Suprapubic skin (tissue), 3 donors: ENCODE measurements at regions not wholly inside any gene's neighbourhood (a gene's known extent, or its start where the extent isn't known, plus 50 kb on each side); places are given as distances from the start of the nearest gene placed in this dataset.

ENCODE experiments used
- CTCF ChIP-seq, 2 donors: fragments of 200-600 bp in 1 of 2; fragments of 450-650 bp in 1 of 2; sonication (generic) in 1 of 2; IDR thresholded peaks; one replicate each; pipeline ENCODE4 v1.5.1; 2016 to 2019; ENCODE audit warnings: antibody characterized with exemption in 2 of 2, mild to moderate bottlenecking in 1 of 2, moderate library complexity in 1 of 2
- EP300 ChIP-seq: sonication (generic); formaldehyde crosslinking; IDR thresholded peaks from one replicate; pipeline ENCODE4 v1.6.1; 2017; ENCODE audit warnings: antibody characterized with exemption
- POLR2A ChIP-seq, 2 donors: fragments of 450-650 bp; IDR thresholded peaks; one replicate each; pipeline ENCODE4 v1.6.1; 2017; ENCODE audit warnings: antibody characterized with exemption in 2 of 2, mild to moderate bottlenecking in 2 of 2, moderate library complexity in 2 of 2

- TF ChIP-seq CTCF (IDR thresholded peaks at IDR 0.05) (no peak), POLR2A (IDR thresholded peaks at IDR 0.05) (no peak), EP300 (no peak)
Observed at GRCh38 chr21:23612210-23612609, 1995.1 kb downstream of the MRPL39 start.
